Loucy (cell line): ENCODE measurements at regions not wholly inside any gene's neighbourhood (a gene's known extent, or its start where the extent isn't known, plus 50 kb on each side); places are given as distances from the start of the nearest gene placed in this dataset.
A peak's percentile ranks its signal among the peaks of the same experiment; 100 is the strongest.

Experiments used
- H2AFZ ChIP-seq: fragments of 200-600 bp; sonication (generic); 2 replicates; pipeline ENCODE4 v1.6.0; 2016; ENCODE audit warnings: antibody characterized with exemption, mild to moderate bottlenecking, low read length, moderate library complexity
- H3F3A ChIP-seq: fragments of 200-600 bp; 2 replicates; pipeline ENCODE4 v1.6.0; 2016; ENCODE audit warnings: antibody characterized with exemption, low read depth, mild to moderate bottlenecking
- H3K27me3 ChIP-seq: fragments of 200-600 bp; sonication (generic); 2 replicates; pipeline ENCODE4 v1.6.1; 2014; ENCODE audit warnings: low read length, mild to moderate bottlenecking; ENCODE audit not compliant: insufficient read depth, poor library complexity, severe bottlenecking
- H3K36me3 ChIP-seq: fragments of 200-600 bp; sonication (generic); 2 replicates; pipeline ENCODE4 v1.6.1; 2016; ENCODE audit warnings: low read length; ENCODE audit not compliant: insufficient read depth
- H3K4me1 ChIP-seq: fragments of 200-600 bp; sonication (generic); 2 replicates; pipeline ENCODE4 v1.5.1; 2014; ENCODE audit warnings: low read length, mild to moderate bottlenecking; ENCODE audit not compliant: insufficient read depth, poor library complexity, severe bottlenecking
- H3K4me2 ChIP-seq: fragments of 200-600 bp; sonication (generic); 2 replicates; pipeline ENCODE4 v1.6.0; 2014; ENCODE audit warnings: antibody characterized with exemption, low read length, low read depth, mild to moderate bottlenecking; ENCODE audit not compliant: poor library complexity, severe bottlenecking
- H3K4me3 ChIP-seq: fragments of 200-600 bp; sonication (generic); 2 replicates; pipeline ENCODE4 v1.5.1; 2014; ENCODE audit warnings: low read length, mild to moderate bottlenecking, mixed read lengths; ENCODE audit not compliant: poor library complexity, severe bottlenecking
- H3K79me2 ChIP-seq: fragments of 200-600 bp; sonication (generic); 2 replicates; pipeline ENCODE4 v1.6.1; 2014; ENCODE audit warnings: low read length; ENCODE audit not compliant: insufficient read depth
- H3K9ac ChIP-seq: fragments of 200-600 bp; sonication (generic); 2 replicates; pipeline ENCODE4 v1.6.0; 2014; ENCODE audit warnings: mild to moderate bottlenecking, low read depth, low read length, moderate library complexity; ENCODE audit not compliant: poor library complexity, severe bottlenecking
- H3K9me2 ChIP-seq: fragments of 200-600 bp; sonication (generic); replicated peaks from 2 replicates; pipeline ENCODE4 v1.6.1; 2016; ENCODE audit warnings: low read depth, low read length, mixed read lengths
- H3K9me3 ChIP-seq: fragments of 200-600 bp; sonication (generic); 2 replicates; pipeline ENCODE4 v1.6.1; 2014; ENCODE audit warnings: mild to moderate bottlenecking, antibody characterized with exemption, low read length, low read depth; ENCODE audit not compliant: insufficient read depth
- H4K20me1 ChIP-seq: fragments of 200-600 bp; sonication (generic); 2 replicates; pipeline ENCODE4 v1.6.0; 2014; ENCODE audit warnings: antibody characterized with exemption, low read length, mild to moderate bottlenecking; ENCODE audit not compliant: insufficient read depth, poor library complexity, severe bottlenecking
- EZH2phosphoT487 ChIP-seq: fragments of 200-600 bp; IDR thresholded peaks from 2 replicates; pipeline ENCODE4 v1.6.1; 2018; ENCODE audit warnings: antibody characterized with exemption, mild to moderate bottlenecking, moderate library complexity, borderline replicate concordance
- TF ChIP-seq, protein P1 (sequence below): fragments of 200-600 bp; sonication (generic); conservative IDR thresholded peaks from 2 replicates; pipeline ENCODE4 v1.5.1; 2014; ENCODE audit warnings: mild to moderate bottlenecking, antibody characterized with exemption, low read length

DNA sequence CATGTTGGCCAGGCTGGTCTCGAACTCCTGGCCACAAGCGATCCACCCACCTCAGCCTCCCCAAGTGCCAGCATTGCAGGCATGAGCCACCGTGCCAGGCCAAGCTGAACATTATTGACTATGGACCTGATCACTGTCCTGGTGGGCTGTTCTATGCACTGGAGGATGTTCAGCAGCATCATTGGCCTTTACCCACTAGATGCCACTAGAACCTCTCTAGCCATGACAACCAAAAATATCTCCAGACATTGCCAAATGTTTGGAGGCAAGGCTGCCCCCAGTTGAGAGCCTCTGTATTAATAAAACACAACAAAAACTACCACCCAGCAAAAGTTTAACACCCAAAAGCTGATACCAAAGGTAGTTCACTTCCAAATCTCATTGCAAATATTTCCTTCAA lies 110.8 kb upstream of the SOD1 start:
- H2AFZ ChIP-seq, result no peak overlapping the region
- no peaks in the 10 kb centered on the region for H3K9me2 ChIP-seq
- no peak overlapping the region for H3K4me2 ChIP-seq
- no peak for TF ChIP-seq EZH2phosphoT487
- TF ChIP-seq, protein P1, sequence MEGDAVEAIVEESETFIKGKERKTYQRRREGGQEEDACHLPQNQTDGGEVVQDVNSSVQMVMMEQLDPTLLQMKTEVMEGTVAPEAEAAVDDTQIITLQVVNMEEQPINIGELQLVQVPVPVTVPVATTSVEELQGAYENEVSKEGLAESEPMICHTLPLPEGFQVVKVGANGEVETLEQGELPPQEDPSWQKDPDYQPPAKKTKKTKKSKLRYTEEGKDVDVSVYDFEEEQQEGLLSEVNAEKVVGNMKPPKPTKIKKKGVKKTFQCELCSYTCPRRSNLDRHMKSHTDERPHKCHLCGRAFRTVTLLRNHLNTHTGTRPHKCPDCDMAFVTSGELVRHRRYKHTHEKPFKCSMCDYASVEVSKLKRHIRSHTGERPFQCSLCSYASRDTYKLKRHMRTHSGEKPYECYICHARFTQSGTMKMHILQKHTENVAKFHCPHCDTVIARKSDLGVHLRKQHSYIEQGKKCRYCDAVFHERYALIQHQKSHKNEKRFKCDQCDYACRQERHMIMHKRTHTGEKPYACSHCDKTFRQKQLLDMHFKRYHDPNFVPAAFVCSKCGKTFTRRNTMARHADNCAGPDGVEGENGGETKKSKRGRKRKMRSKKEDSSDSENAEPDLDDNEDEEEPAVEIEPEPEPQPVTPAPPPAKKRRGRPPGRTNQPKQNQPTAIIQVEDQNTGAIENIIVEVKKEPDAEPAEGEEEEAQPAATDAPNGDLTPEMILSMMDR, result peak; percentile 38; the same call in 1 of the 2 replicates
- H3K4me3 ChIP-seq, result no peak overlapping the region
- H4K20me1 ChIP-seq, result no peaks in the 10 kb centered on the region
- H3K9me3 ChIP-seq, result no peaks in the 10 kb centered on the region
- no peaks in the 10 kb centered on the region for H3F3A ChIP-seq
- H3K79me2 ChIP-seq, result peaks cover 81% of the 10 kb centered on the region
- H3K9ac ChIP-seq, result no peak overlapping the region
- H3K4me1 ChIP-seq, result peaks cover 1% of the 10 kb centered on the region
- H3K36me3 ChIP-seq, result no peaks in the 10 kb centered on the region
- H3K27me3 ChIP-seq, result no peaks in the 10 kb centered on the region

DNA sequence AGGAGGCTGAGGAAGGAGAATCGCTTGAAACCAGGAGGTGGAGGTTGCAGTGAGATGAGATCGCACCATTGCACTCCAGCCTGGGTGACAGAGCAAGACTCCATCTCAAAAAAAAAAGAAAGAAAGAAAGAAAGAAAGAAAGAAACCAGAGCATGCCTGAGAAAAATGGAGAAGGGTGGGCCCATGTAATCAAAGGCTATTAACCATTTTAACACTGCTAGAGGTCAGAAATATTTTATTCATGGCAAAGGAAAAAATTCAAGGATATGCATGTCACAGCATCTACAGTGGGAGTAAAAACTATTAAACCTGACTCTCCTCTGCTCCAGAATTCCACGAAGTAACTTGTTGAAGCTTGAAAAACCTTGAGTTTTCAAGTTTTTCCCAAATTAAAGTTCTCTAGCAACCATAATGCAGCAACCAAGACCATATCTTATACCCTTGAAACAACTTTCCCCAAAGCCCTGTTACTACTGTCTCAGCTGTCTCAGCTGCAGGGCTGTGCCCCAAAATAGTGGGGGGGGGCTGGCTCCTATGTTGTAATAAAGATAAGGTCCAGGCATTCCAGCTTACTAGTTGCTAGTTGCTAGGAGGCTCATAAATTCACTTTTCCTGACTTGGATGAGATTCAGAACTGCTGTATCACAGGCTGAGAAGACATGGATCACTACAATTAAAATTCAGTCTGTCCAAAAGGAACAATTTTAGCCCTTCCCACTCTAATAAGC lies 112.9 kb upstream of the SOD1 start:
- H3K36me3 ChIP-seq, result no peaks in the 10 kb centered on the region
- H3K4me2 ChIP-seq, result no peak overlapping the region
- no peaks in the 10 kb centered on the region for H3K4me1 ChIP-seq
- peaks cover 77% of the 10 kb centered on the region for H3K79me2 ChIP-seq
- no peaks in the 10 kb centered on the region for H3K9me3 ChIP-seq
- no peaks in the 10 kb centered on the region for H4K20me1 ChIP-seq
- no peaks in the 10 kb centered on the region for H3K9me2 ChIP-seq
- H2AFZ ChIP-seq, result no peak overlapping the region
- no peak overlapping the region for H3K9ac ChIP-seq
- no peak overlapping the region for H3K4me3 ChIP-seq
- TF ChIP-seq EZH2phosphoT487, result no peak
- TF ChIP-seq, protein P1, result no peak
- H3K27me3 ChIP-seq, result no peaks in the 10 kb centered on the region
- H3F3A ChIP-seq, result no peaks in the 10 kb centered on the region

DNA sequence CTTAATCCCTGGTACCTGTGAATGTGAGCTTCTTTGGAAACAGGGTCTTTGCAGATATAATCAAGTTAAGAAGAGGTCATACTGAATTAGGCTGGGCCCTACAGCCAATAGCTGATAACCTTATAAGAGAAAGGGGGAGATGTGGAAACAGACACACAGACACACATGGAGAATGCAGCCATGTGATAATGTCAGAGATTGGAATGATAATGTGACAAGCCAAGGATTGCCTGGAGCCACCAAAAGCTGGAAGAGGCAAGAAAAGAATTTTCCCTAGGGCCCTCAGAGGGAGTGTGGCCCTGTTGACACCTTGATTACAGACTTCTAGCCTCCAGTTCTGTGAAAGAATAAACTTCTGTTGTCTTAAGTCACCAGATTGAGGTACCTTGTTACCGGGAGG lies 114.5 kb upstream of the SOD1 start:
- H3K4me2 ChIP-seq, result no peak overlapping the region
- no peaks in the 10 kb centered on the region for H3K36me3 ChIP-seq
- no peak for TF ChIP-seq EZH2phosphoT487
- TF ChIP-seq, protein P1, result no peak
- no peaks in the 10 kb centered on the region for H3F3A ChIP-seq
- peaks cover 72% of the 10 kb centered on the region for H3K79me2 ChIP-seq
- H4K20me1 ChIP-seq, result no peaks in the 10 kb centered on the region
- H3K9ac ChIP-seq, result no peak overlapping the region
- no peak overlapping the region for H2AFZ ChIP-seq
- no peak overlapping the region for H3K4me3 ChIP-seq
- no peaks in the 10 kb centered on the region for H3K27me3 ChIP-seq
- no peaks in the 10 kb centered on the region for H3K4me1 ChIP-seq
- no peaks in the 10 kb centered on the region for H3K9me3 ChIP-seq
- H3K9me2 ChIP-seq, result no peaks in the 10 kb centered on the region
